Natural killer cell (primary cell): ENCODE measurements at regions not wholly inside any gene's neighbourhood (a gene's known extent, or its start where the extent isn't known, plus 50 kb on each side); places are given as distances from the start of the nearest gene placed in this dataset.
"Not testable (repeated sequence)": the region's sequence is repeated elsewhere in the genome, so short reads cannot be mapped to it uniquely, and the experiment has no call there.

Source experiments
- ATAC-seq, 3 donors: fragments of 150-1000 bp in 2 of 3; fragments of 200-7000 bp in 1 of 3; cut with Tn5 transposase; 1 replicate in 1 of 3; 2 replicates in 2 of 3; pipeline ENCODE4 v1.10.0; 2021; ENCODE audit warnings: mild to moderate bottlenecking in 2 of 3, moderate library complexity in 2 of 3
- DNase-seq, 2 donors: peaks; one replicate each; pipeline versions ENCODE4 v3.0.0 to v3.0.0-alpha.2; 2013 to 2021; ENCODE audit warnings: mixed read lengths in 1 of 2
- H3K27ac ChIP-seq: one replicate; pipeline ENCODE4 v1.5.1; 2013; ENCODE audit warnings: mild to moderate bottlenecking, low read length
- H3K27me3 ChIP-seq: one replicate; pipeline ENCODE4 v1.6.1; 2013; ENCODE audit warnings: low read length; ENCODE audit not compliant: control insufficient read depth, insufficient read depth
- H3K36me3 ChIP-seq: one replicate; pipeline ENCODE4 v1.6.1; 2013; ENCODE audit warnings: low read length; ENCODE audit not compliant: control insufficient read depth, insufficient read depth
- H3K4me1 ChIP-seq: one replicate; pipeline ENCODE4 v1.6.1; 2013; ENCODE audit warnings: low read length; ENCODE audit not compliant: control insufficient read depth, insufficient read depth
- H3K4me3 ChIP-seq: one replicate; pipeline ENCODE4 v1.5.1; 2013; ENCODE audit warnings: low read length
- H3K9me3 ChIP-seq: one replicate; pipeline ENCODE4 v1.6.1; 2013; ENCODE audit warnings: low read length; ENCODE audit not compliant: control insufficient read depth, insufficient read depth
- H3K27ac Mint-ChIP-seq, 2 donors: one replicate each; pipeline ENCODE4 v1.8.0; 2022; ENCODE audit warnings: mild to moderate bottlenecking in 2 of 2, mixed read lengths in 2 of 2, moderate library complexity in 1 of 2
- H3K27me3 Mint-ChIP-seq, 2 donors: one replicate each; pipeline ENCODE4 v1.8.0; 2022; ENCODE audit warnings: low read depth in 2 of 2, mixed read lengths in 2 of 2
- H3K36me3 Mint-ChIP-seq: one replicate; pipeline ENCODE4 v1.8.0; 2022; ENCODE audit warnings: mixed read lengths
- H3K4me1 Mint-ChIP-seq, 2 donors: one replicate each; pipeline ENCODE4 v1.8.0; 2022; ENCODE audit warnings: mixed read lengths in 2 of 2
- H3K4me3 Mint-ChIP-seq: one replicate; pipeline ENCODE4 v1.8.0; 2022; ENCODE audit warnings: mild to moderate bottlenecking, moderate library complexity, mixed read lengths
- H3K9me3 Mint-ChIP-seq, 2 donors: one replicate each; pipeline ENCODE4 v1.8.0; 2022; ENCODE audit warnings: mixed read lengths in 2 of 2
- CTCF ChIP-seq: fragments of 200-600 bp; IDR thresholded peaks from one replicate; pipeline ENCODE4 v1.8.0; 2022; ENCODE audit warnings: antibody characterized with exemption
- WGBS: methylation state at CpG from one replicate; pipeline ENCODE4 v1.1.7; 2013; ENCODE audit warnings: missing lambda C conversion rate; ENCODE audit not compliant: insufficient coverage; 5-methylcytosine and 5-hydroxymethylcytosine counted together
- intact Hi-C: fragments of 100-400 bp; cut with micrococcal nuclease; formaldehyde crosslinking; loops from one replicate; pipeline ENCODE4 v1.14.2; 2022

- Mint-ChIP-seq H3K9me3 (peaks cover 18 to 19% of the 10 kb centered on the region in 2 donors), H3K27ac (no peak overlapping the region), H3K4me1 (no peaks in the 10 kb centered on the region), H3K36me3 (peaks cover 7% of the 10 kb centered on the region), H3K4me3 (no peak overlapping the region), H3K27me3 (no peaks in the 10 kb centered on the region)
- H3K27ac ChIP-seq: no peak overlapping the region
- no peaks in the 10 kb centered on the region for H3K27me3 ChIP-seq
- ATAC-seq (no peak), DNase-seq (no peak)
- no peaks in the 10 kb centered on the region for H3K4me1 ChIP-seq
- no peak for TF ChIP-seq CTCF
- WGBS: 70% methylated on average over 6 of the region's 6 CpGs
- H3K36me3 ChIP-seq: no peaks in the 10 kb centered on the region
- intact Hi-C loops: no loop called here
- H3K4me3 ChIP-seq: no peak overlapping the region
- H3K9me3 ChIP-seq: peaks cover 14% of the 10 kb centered on the region
Observed at GRCh38 chr6:120363429-120363828, 970.9 kb downstream of the TBC1D32 start.

DNA sequence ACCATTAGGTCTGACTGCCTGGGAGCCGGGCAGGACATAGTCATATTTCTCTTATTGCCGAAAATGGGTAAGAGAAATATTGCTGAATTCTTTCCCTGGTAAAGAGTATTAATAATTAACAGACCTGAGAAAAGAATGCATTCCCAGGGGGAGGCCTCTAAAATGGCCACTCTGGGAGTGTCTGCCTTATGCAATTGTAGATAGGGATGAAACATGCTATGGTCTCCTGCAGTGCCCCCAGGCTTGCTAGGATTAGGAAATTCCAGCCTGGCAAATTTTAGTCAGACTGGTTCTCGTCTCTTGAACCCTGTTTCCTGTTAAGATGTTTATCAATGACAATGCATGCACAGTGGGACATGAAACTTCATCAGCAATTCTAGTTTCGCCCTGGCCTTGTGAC lies 975.7 kb downstream of the TBC1D32 start:
- WGBS: 80% methylated on average over 3 of the region's 4 CpGs
- not testable (repeated sequence) for ATAC-seq

DNA sequence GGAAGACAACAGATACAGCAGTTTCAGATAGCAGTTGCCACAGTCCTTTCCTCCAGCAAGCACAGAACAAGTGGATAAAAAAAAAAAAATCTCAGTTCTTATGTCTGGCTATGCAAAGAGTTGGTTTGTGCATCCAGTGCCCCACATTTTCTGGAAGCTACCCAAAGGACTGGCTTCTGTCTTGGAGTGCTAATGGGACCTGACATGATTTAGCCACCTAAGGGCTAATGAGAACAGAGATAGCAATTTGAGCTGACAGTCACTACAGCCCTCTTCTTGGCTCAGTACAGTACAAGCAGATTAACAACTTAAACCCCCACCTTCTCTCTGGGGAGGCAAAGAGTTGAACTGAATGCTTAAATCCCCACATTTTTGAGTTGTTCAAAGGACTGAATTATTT lies 976.8 kb downstream of the TBC1D32 start:
- no peak overlapping the region for H3K4me3 ChIP-seq
- no peak for DNase-seq
- Mint-ChIP-seq H3K27me3 (no peaks in the 10 kb centered on the region), H3K9me3 (peaks cover 16 to 17% of the 10 kb centered on the region in 2 donors), H3K36me3 (peaks cover 7% of the 10 kb centered on the region), H3K27ac (no peak overlapping the region), H3K4me3 (no peak overlapping the region), H3K4me1 (no peaks in the 10 kb centered on the region)
- no peaks in the 10 kb centered on the region for H3K27me3 ChIP-seq
- no peaks in the 10 kb centered on the region for H3K36me3 ChIP-seq
- H3K27ac ChIP-seq: no peak overlapping the region
- peaks cover 10% of the 10 kb centered on the region for H3K9me3 ChIP-seq
- no peak for TF ChIP-seq CTCF
- ATAC-seq: no peak
- H3K4me1 ChIP-seq: no peaks in the 10 kb centered on the region
- intact Hi-C loops: no loop called here

More for the DNA sequence above, 975.7 kb downstream of the TBC1D32 start:
- DNase-seq, intact Hi-C loops, H3K4me3 Mint-ChIP-seq, H3K36me3 ChIP-seq, H3K27ac Mint-ChIP-seq, H3K36me3 Mint-ChIP-seq, H3K27ac ChIP-seq, H3K27me3 ChIP-seq, H3K27me3 Mint-ChIP-seq, H3K4me1 Mint-ChIP-seq, H3K4me1 ChIP-seq, H3K4me3 ChIP-seq: not testable (repeated sequence)
- H3K9me3 Mint-ChIP-seq: peaks cover 15 to 16% of the 10 kb centered on the region in 2 donors
- peaks cover 15% of the 10 kb centered on the region for H3K9me3 ChIP-seq

DNA sequence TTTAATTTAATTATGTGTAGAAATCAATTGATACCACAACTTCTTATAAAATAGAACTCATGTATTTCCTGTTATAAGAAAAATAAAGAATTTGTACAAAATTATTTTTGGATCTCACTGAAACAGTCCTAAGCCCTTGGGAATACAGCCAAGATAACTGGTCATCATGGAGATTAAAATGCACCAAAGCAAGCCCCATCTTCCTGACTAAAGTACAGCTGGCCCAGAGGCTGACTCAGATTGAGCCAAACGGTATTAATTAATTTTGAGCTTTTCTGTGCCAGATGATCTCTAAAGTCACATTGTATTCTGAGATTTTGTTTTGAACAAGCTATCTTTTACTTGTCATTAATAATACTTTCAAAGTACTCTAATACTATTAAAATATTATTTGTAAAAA lies 978.5 kb downstream of the TBC1D32 start:
- Histone ChIP-seq H3K4me1 (no peaks in the 10 kb centered on the region), H3K9me3 (peaks cover 10% of the 10 kb centered on the region), H3K4me3 (no peak overlapping the region), H3K36me3 (no peaks in the 10 kb centered on the region), H3K27ac (no peak overlapping the region), H3K27me3 (no peaks in the 10 kb centered on the region)
- no peak overlapping the region for H3K4me3 Mint-ChIP-seq
- no peak for TF ChIP-seq CTCF
- DNase-seq (no peak), ATAC-seq (no peak)
- no peaks in the 10 kb centered on the region for H3K27me3 Mint-ChIP-seq
- no peak overlapping the region for H3K27ac Mint-ChIP-seq
- peaks cover 7% of the 10 kb centered on the region for H3K36me3 Mint-ChIP-seq
- H3K4me1 Mint-ChIP-seq: no peaks in the 10 kb centered on the region
- H3K9me3 Mint-ChIP-seq: peaks cover 17 to 18% of the 10 kb centered on the region in 2 donors
- intact Hi-C loops: no loop called here
- 70% methylated on average over 1 of the region's 1 CpG for WGBS
